Neural cell (in vitro differentiated cells): ENCODE measurements at regions not wholly inside any gene's neighbourhood (a gene's known extent, or its start where the extent isn't known, plus 50 kb on each side); places are given as distances from the start of the nearest gene placed in this dataset.

Source experiments
- H2AFZ ChIP-seq: fragments of 200-600, 300-800 bp; sonication (generic), shearing (Covaris generic); 2 replicates; pipeline ENCODE4 v1.6.0; 2014; ENCODE audit warnings: low read depth, mild to moderate bottlenecking, antibody characterized with exemption, low read length, moderate library complexity
- H3F3A ChIP-seq: fragments of 200-600 bp; shearing (Covaris generic); 2 replicates; pipeline ENCODE4 v1.6.1; 2016; ENCODE audit warnings: mild to moderate bottlenecking, moderate library complexity, mixed read lengths, antibody characterized with exemption, low read length; ENCODE audit not compliant: insufficient read depth, poor library complexity, severe bottlenecking
- H3K27ac ChIP-seq: fragments of 200-600, 300-800 bp; sonication (generic), shearing (Covaris generic); 2 replicates; pipeline ENCODE4 v1.5.1; 2014; ENCODE audit warnings: mild to moderate bottlenecking, low read length, moderate library complexity
- H3K27me3 ChIP-seq: fragments of 300-800, 200-600 bp; sonication (generic), shearing (Covaris generic); 2 replicates; pipeline ENCODE4 v1.6.0; 2014; ENCODE audit warnings: mild to moderate bottlenecking, low read depth, low read length, moderate library complexity; ENCODE audit not compliant: insufficient read depth
- H3K36me3 ChIP-seq: fragments of 300-800, 200-600 bp; sonication (generic), shearing (Covaris generic); 2 replicates; pipeline ENCODE4 v1.5.1; 2014; ENCODE audit warnings: mild to moderate bottlenecking, antibody characterized with exemption, low read length, moderate library complexity; ENCODE audit not compliant: insufficient read depth
- H3K4me2 ChIP-seq: fragments of 300-800, 200-600 bp; sonication (generic), shearing (Covaris generic); 2 replicates; pipeline ENCODE4 v1.6.0; 2014; ENCODE audit warnings: mild to moderate bottlenecking, low read length
- H3K4me3 ChIP-seq: fragments of 300-800, 200-600 bp; sonication (generic), shearing (Covaris generic); 2 replicates; pipeline ENCODE4 v1.5.1; 2014; ENCODE audit warnings: mild to moderate bottlenecking, low read length, moderate library complexity
- H3K79me2 ChIP-seq: fragments of 200-600 bp; shearing (Covaris generic); replicated peaks from 2 replicates; pipeline ENCODE4 v1.6.0; 2014; ENCODE audit warnings: mild to moderate bottlenecking, low read length, moderate library complexity; ENCODE audit not compliant: insufficient read depth
- H3K9ac ChIP-seq: fragments of 300-800, 200-600 bp; sonication (generic), shearing (Covaris generic); 2 replicates; pipeline ENCODE4 v1.6.1; 2016; ENCODE audit warnings: mild to moderate bottlenecking, low read length, mixed read lengths
- H3K9me2 ChIP-seq: fragments of 200-600 bp; shearing (Covaris generic); 2 replicates; pipeline ENCODE4 v1.6.1; 2016; ENCODE audit warnings: mild to moderate bottlenecking, low read length, mixed read lengths; ENCODE audit not compliant: insufficient read depth
- H3K9me3 ChIP-seq: fragments of 200-600, 300-800 bp; sonication (generic), shearing (Covaris generic); 2 replicates; pipeline ENCODE4 v1.6.1; 2016; ENCODE audit warnings: mild to moderate bottlenecking, mixed run types, low read length, moderate library complexity, mixed read lengths
- H4K20me1 ChIP-seq: fragments of 200-600 bp; shearing (Covaris generic); 2 replicates; pipeline ENCODE4 v1.6.1; 2016; ENCODE audit warnings: mild to moderate bottlenecking, mixed run types; ENCODE audit not compliant: insufficient read depth
- EP300 ChIP-seq: fragments of 450-650 bp; conservative IDR thresholded peaks from 2 replicates; pipeline ENCODE4 v1.6.1; 2014; ENCODE audit warnings: antibody characterized with exemption, mild to moderate bottlenecking, moderate library complexity; ENCODE audit not compliant: poor library complexity, severe bottlenecking
- EZH2 ChIP-seq: fragments of 200-600, 300-800 bp; shearing (Covaris generic), sonication (generic); IDR thresholded peaks from 2 replicates; pipeline ENCODE4 v1.6.1; 2014; ENCODE audit warnings: antibody characterized with exemption, low read length, borderline replicate concordance, mild to moderate bottlenecking; ENCODE audit not compliant: insufficient read depth, poor library complexity, severe bottlenecking
- MXI1 ChIP-seq: fragments of 450-650 bp; conservative IDR thresholded peaks from 2 replicates; pipeline ENCODE4 v1.6.1; 2014; ENCODE audit warnings: antibody characterized with exemption, mild to moderate bottlenecking; ENCODE audit not compliant: poor library complexity, severe bottlenecking
- POLR2AphosphoS5 ChIP-seq: IDR thresholded peaks from 2 replicates; pipeline ENCODE4 v1.6.1; 2012
- RAD21 ChIP-seq: fragments of 450-650 bp; conservative IDR thresholded peaks from 2 replicates; pipeline ENCODE4 v1.6.1; 2014; ENCODE audit warnings: antibody characterized with exemption, mild to moderate bottlenecking, moderate library complexity
- SMC3 ChIP-seq: fragments of 450-650 bp; conservative IDR thresholded peaks from 2 replicates; pipeline ENCODE4 v1.6.1; 2014; ENCODE audit warnings: antibody characterized with exemption, mild to moderate bottlenecking, moderate library complexity; ENCODE audit not compliant: poor library complexity
- TAF1 ChIP-seq: IDR thresholded peaks from 2 replicates; pipeline ENCODE4 v1.6.1; 2012; ENCODE audit warnings: low read depth
- TF ChIP-seq, protein P1 (sequence below): fragments of 450-650 bp; IDR thresholded peaks from 2 replicates; pipeline ENCODE4 v1.5.1; 2014; ENCODE audit warnings: antibody characterized with exemption, mild to moderate bottlenecking, moderate library complexity; ENCODE audit not compliant: poor library complexity, severe bottlenecking
- TF ChIP-seq, protein P2 (sequence below): IDR thresholded peaks from 2 replicates; pipeline ENCODE4 v1.6.1; 2012; ENCODE audit warnings: borderline replicate concordance

DNA sequence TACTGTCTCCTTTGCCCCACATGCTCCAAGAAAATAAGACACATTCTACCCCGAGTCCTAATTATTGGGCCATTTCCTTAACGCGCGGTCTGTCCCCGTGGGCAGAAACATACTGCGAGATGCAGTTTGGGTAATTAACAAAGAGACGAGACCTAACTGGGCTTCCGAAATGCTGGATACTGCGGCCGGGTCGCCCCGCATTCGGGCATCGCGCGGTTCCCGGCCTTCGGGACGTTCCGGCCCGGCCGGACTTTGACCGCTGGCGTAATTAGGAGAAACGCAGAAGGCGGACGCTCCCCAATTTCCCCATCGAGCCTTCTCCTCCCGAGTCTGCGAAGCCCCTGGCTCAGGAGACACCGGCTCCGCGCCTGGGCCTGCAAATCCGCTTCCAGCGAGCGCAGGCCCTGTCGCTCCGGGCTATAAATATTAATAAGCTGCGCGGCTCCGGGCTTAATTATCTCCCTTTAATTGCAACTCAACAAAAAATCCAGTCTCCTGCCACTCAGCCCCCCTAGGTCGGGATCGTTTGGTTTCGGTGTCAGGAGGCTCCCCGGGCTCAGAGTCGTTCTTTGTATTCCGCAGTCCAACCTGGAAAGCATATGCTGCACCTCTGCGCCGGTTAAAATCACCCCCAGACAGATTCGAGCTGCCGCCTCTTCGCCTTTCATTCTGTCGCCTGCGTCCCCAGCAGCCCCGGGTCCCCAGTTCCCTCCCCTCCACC is 131.5 kb downstream of the SPAG6 start:
- H3K9me3 ChIP-seq = no peaks in the 10 kb centered on the region
- peaks cover 64% of the 10 kb centered on the region for H3K27me3 ChIP-seq
- TF ChIP-seq, protein P1, sequence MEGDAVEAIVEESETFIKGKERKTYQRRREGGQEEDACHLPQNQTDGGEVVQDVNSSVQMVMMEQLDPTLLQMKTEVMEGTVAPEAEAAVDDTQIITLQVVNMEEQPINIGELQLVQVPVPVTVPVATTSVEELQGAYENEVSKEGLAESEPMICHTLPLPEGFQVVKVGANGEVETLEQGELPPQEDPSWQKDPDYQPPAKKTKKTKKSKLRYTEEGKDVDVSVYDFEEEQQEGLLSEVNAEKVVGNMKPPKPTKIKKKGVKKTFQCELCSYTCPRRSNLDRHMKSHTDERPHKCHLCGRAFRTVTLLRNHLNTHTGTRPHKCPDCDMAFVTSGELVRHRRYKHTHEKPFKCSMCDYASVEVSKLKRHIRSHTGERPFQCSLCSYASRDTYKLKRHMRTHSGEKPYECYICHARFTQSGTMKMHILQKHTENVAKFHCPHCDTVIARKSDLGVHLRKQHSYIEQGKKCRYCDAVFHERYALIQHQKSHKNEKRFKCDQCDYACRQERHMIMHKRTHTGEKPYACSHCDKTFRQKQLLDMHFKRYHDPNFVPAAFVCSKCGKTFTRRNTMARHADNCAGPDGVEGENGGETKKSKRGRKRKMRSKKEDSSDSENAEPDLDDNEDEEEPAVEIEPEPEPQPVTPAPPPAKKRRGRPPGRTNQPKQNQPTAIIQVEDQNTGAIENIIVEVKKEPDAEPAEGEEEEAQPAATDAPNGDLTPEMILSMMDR = no peak
- TF ChIP-seq TAF1 (no peak), MXI1 (no peak), SMC3 (no peak), EP300 (no peak), RAD21 (no peak), EZH2 (no peak), POLR2AphosphoS5 (no peak)
- TF ChIP-seq, protein P2, sequence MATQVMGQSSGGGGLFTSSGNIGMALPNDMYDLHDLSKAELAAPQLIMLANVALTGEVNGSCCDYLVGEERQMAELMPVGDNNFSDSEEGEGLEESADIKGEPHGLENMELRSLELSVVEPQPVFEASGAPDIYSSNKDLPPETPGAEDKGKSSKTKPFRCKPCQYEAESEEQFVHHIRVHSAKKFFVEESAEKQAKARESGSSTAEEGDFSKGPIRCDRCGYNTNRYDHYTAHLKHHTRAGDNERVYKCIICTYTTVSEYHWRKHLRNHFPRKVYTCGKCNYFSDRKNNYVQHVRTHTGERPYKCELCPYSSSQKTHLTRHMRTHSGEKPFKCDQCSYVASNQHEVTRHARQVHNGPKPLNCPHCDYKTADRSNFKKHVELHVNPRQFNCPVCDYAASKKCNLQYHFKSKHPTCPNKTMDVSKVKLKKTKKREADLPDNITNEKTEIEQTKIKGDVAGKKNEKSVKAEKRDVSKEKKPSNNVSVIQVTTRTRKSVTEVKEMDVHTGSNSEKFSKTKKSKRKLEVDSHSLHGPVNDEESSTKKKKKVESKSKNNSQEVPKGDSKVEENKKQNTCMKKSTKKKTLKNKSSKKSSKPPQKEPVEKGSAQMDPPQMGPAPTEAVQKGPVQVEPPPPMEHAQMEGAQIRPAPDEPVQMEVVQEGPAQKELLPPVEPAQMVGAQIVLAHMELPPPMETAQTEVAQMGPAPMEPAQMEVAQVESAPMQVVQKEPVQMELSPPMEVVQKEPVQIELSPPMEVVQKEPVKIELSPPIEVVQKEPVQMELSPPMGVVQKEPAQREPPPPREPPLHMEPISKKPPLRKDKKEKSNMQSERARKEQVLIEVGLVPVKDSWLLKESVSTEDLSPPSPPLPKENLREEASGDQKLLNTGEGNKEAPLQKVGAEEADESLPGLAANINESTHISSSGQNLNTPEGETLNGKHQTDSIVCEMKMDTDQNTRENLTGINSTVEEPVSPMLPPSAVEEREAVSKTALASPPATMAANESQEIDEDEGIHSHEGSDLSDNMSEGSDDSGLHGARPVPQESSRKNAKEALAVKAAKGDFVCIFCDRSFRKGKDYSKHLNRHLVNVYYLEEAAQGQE = no peak
- no peaks in the 10 kb centered on the region for H3F3A ChIP-seq
- H3K79me2 ChIP-seq = no peaks in the 10 kb centered on the region
- no peaks in the 10 kb centered on the region for H3K9me2 ChIP-seq
- H3K9ac ChIP-seq = peak overlapping the region; percentile 67
- H3K27ac ChIP-seq = no peak overlapping the region
- no peak overlapping the region for H3K4me2 ChIP-seq
- H2AFZ ChIP-seq = no peak overlapping the region
- peak overlapping the region; percentile 72 for H3K4me3 ChIP-seq
- H3K36me3 ChIP-seq = no peaks in the 10 kb centered on the region
- H4K20me1 ChIP-seq = no peaks in the 10 kb centered on the region

DNA sequence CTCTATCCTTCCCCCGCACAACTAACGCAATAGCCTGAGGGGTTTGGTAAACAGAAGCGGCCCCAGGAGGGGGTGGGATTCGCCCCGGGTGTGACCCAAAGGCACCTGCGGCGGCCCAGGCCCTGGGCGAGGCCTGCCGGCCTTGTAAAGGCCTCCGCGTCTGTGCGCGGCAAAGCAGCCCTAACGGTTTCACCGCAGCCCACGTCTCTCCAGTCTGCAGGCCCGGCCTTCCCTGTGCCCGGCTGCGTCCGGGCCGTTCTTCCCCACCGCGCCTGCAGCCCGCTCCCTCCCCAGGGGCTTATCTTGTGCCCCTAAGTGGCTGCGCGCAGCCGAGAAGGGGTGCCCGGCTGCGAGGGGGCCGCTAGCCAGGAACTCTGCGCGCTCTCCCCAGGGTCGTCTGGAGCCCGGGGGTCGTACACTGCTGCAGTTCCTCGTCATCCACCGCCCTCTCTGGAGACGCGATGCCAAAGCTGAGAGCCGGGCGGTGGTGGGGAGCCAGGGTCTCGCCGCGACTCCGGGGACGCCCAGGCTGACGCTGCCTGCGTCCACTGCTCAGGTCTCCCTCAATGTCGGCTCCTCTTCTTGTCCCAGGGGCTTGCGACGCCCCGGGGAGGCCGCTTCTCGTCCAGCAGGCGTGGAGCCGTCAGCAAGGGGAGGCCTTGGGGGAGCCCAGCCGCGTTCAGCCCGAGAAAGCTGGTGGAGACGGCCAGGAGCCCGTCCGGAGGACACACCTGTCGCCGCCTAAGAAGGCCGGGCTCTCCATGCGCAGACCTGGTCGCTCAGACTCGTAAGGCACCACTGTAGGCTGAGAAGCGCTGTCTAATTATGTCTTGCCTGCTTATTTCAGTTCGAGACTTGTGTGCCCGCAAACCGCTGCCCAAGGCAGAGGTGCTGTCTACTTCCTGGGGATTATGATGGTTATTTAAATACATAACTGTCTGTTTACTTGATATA is 132.3 kb downstream of the SPAG6 start:
- Histone ChIP-seq H3K9me2 (no peaks in the 10 kb centered on the region), H3K79me2 (no peaks in the 10 kb centered on the region), H4K20me1 (no peaks in the 10 kb centered on the region), H3K9me3 (no peaks in the 10 kb centered on the region), H3K4me2 (no peak overlapping the region), H3K27ac (no peak overlapping the region), H3F3A (no peaks in the 10 kb centered on the region), H2AFZ (no peak overlapping the region), H3K36me3 (no peaks in the 10 kb centered on the region), H3K4me3 (no peak overlapping the region), H3K9ac (no peak overlapping the region), H3K27me3 (peaks cover 58% of the 10 kb centered on the region)
- TF ChIP-seq TAF1 (no peak), POLR2AphosphoS5 (no peak), MXI1 (no peak), SMC3 (no peak), RAD21 (no peak)
- TF ChIP-seq, protein P2 = no peak
- TF ChIP-seq, protein P1 = no peak
